ENCODE measurements at regions not wholly inside any gene's neighbourhood (a gene's known extent, or its start where the extent isn't known, plus 50 kb on each side); places are given as distances from the start of the nearest gene placed in this dataset.

DNA sequence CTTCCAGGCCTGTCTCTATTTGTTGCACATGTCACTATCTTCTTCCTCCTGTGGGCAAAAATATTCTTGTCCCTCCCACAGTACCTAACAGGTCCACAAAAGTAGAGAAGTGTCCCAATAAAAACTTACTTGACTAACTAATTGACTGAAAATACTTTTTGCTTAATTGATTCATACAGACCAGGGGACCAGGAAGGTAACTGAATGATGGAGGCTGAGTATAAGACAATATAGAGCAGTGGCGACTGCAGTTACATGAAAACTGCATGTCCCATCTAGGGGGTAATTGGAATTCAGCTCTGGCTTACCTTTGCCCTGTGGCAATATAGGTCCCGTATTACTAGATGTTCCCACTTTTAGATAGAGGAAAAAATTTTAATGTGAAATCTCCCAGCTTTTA is 112.9 kb upstream of the CREB1 start:
- no peak for DNase-seq (ENCODE audit: low read depth)
- TF ChIP-seq, protein P1, sequence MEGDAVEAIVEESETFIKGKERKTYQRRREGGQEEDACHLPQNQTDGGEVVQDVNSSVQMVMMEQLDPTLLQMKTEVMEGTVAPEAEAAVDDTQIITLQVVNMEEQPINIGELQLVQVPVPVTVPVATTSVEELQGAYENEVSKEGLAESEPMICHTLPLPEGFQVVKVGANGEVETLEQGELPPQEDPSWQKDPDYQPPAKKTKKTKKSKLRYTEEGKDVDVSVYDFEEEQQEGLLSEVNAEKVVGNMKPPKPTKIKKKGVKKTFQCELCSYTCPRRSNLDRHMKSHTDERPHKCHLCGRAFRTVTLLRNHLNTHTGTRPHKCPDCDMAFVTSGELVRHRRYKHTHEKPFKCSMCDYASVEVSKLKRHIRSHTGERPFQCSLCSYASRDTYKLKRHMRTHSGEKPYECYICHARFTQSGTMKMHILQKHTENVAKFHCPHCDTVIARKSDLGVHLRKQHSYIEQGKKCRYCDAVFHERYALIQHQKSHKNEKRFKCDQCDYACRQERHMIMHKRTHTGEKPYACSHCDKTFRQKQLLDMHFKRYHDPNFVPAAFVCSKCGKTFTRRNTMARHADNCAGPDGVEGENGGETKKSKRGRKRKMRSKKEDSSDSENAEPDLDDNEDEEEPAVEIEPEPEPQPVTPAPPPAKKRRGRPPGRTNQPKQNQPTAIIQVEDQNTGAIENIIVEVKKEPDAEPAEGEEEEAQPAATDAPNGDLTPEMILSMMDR (IDR thresholded peaks at IDR 0.05; ENCODE audit: low read length, missing control alignments): no peak
- H3K4me3 ChIP-seq (replicated peaks; ENCODE audit: low read depth, low read length): no peak overlapping the region

DNA sequence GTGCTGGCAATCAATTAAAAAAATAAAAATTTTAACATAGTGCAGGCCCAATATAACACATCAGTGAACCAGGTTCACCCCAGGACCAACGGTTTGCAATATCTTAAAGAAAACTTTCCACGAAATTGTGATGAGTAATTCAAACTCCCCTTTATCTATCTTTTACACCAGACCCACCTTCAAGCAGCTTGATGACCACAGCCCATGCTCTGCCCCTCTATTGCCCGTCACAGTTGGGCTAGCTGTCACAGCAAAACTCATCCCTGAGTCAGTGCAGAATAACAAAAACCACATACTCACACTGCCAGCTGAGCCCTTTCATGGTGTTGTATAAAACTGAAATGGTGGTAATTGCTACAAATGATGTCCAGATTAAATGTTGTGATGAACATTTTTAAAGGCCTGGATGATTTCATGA is 112.5 kb upstream of the CREB1 start:
- DNase-seq (ENCODE audit: low read depth): no peak
- TF ChIP-seq, protein P1 (IDR thresholded peaks at IDR 0.05; ENCODE audit: low read length, missing control alignments): no peak

DNA sequence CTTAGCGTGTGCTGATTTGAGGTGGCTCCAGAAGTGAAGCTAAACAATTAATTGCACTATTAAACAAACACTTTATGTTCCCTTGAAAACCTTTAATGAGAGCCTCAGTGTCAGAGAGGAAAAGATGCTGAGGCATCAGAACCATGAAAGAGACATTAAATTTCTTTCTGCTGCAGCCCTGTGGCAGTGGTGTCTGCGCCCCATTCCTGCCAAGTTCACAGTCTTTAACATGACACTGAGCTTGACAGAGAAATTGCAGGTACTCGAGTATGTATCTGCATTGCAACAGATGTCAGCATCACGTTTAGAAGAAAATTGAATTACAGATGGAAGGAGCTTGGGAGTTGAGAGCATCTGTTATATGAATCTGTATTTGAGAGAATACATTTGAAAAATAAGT is 111.3 kb upstream of the CREB1 start:
- no peak for DNase-seq (ENCODE audit: low read depth)
- no peak overlapping the region for H3K4me3 ChIP-seq (replicated peaks; ENCODE audit: low read depth, low read length)
- TF ChIP-seq, protein P1 (IDR thresholded peaks at IDR 0.05; ENCODE audit: low read length, missing control alignments): no peak

More for the DNA sequence above, 112.5 kb upstream of the CREB1 start:
- no peak overlapping the region for H3K4me3 ChIP-seq (replicated peaks; ENCODE audit: low read depth, low read length)

DNA sequence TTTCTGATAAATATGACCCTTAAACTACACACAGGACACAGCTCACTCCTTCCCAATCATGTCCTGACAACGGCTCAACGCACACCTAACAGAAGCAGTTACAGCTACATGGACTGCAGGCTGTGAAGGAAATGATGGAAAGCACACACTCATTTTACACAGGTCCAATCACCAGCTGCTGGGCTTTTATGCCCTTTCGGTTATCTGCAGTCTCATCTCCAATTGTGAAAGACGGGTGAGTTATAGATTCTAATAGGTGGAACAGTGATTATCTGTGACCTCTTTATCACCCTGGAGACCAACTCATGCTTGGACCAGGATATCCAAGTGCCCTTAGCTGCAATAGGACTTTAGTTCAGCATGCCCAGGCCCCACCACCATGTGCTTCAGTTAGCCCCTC is 110.4 kb upstream of the CREB1 start:
- no peak overlapping the region for H3K4me3 ChIP-seq (replicated peaks; ENCODE audit: low read depth, low read length)
- DNase-seq (ENCODE audit: low read depth): no peak
- TF ChIP-seq, protein P1 (IDR thresholded peaks at IDR 0.05; ENCODE audit: low read length, missing control alignments): no peak

DNA sequence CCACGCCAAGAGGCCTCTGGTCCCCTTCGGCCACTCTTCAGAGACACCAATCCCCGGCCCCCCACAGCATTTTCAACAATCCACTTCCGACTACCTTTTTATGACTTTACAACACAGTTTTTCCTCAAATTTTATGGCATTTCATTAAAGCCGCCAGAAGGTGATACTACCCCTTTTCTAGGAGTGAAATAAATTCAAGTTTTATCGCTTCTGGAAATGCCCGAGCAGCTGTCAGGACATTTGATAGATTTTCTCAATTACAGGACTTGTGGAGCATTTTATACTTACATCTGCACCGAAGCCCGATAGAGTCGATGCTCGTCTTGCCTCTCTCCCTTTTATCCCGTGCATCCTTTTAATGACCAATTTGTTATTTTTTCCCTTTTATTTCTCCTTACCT is 108.1 kb upstream of the CREB1 start:
- TF ChIP-seq, protein P1 (IDR thresholded peaks at IDR 0.05; ENCODE audit: low read length, missing control alignments): no peak
- no peak for DNase-seq (ENCODE audit: low read depth)
- H3K4me3 ChIP-seq (replicated peaks; ENCODE audit: low read depth, low read length): no peak overlapping the region

DNA sequence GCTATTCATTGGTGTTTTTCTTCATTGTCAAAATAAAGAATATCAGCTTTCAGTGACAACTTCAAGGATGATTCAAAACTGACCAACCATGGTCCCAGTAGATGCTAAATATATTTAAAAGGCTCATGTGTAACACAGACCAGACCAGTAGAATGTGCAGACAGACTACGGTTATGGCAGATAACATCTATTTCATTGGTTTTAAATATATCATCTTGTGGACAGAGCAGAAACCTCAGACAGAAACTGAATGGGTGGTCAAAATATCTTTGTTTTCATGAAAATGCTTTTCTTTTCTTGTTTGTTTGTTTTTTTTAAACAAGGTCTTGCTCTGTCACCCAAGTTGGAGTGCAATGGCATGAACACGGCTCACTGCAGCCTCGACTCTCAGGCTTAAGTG is 107.4 kb upstream of the CREB1 start:
- no peak overlapping the region for H3K4me3 ChIP-seq (replicated peaks; ENCODE audit: low read depth, low read length)
- TF ChIP-seq, protein P1 (IDR thresholded peaks at IDR 0.05; ENCODE audit: low read length, missing control alignments): no peak
- DNase-seq (ENCODE audit: low read depth): no peak

DNA sequence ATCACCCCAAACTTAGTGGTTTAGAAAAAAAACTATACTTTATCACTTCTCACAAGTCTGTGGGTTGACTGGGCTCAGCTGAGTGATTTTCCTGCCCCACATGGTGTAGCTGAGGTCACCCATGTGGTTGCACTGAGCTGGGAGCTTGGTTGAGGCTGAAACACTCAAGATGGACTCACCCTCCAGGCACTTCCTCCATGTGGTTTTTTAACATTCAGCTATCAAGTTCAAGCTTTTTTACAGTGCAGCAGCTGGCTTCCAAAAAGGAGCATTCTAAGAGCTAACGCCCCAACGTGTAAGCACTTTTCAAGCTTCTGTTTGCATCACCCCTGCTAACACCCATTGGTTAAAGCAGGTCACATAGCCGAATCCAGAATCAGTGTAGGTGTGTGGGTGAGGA is 105.9 kb upstream of the CREB1 start:
- no peak overlapping the region for H3K4me3 ChIP-seq (replicated peaks; ENCODE audit: low read depth, low read length)
- DNase-seq (ENCODE audit: low read depth): peak; percentile 84
- TF ChIP-seq, protein P1 (IDR thresholded peaks at IDR 0.05; ENCODE audit: low read length, missing control alignments): no peak
